ENCODE measurements at regions not wholly inside any gene's neighbourhood (a gene's known extent, or its start where the extent isn't known, plus 50 kb on each side); places are given as distances from the start of the nearest gene placed in this dataset.

DNA sequence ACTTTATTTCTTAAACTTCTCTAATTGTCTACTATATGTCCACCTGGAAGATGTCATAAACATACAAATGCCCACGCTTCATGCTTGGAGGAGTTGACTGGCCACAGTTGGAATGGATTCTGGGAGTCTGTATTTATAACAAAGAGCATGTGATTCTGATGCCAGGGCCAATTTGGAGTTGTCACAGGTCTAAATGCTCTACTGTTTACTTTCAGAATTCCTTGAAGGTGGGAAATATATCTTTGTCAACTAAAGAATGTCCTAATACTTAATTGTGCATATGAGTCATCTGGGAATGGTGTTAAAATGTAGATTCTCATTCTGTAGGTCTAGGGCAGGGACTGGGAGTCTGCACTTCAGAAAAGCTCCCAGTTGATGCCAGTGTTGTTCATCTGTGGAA is 196.1 kb downstream of the ANXA1 start:
- no peaks in the 10 kb centered on the region for H3K79me2 ChIP-seq (ENCODE audit: control insufficient read depth, low read length)
- H3K9me3 ChIP-seq (ENCODE audit: control insufficient read depth, insufficient read depth, low read length) = no peaks in the 10 kb centered on the region
- no peaks in the 10 kb centered on the region for H4K20me1 ChIP-seq (ENCODE audit: control insufficient read depth, insufficient read depth, low read depth, low read length)
- no peaks in the 10 kb centered on the region for H3K4me1 ChIP-seq (ENCODE audit: control insufficient read depth, low read length)
- H3K4me2 ChIP-seq (ENCODE audit: low read length) = no peak overlapping the region
- no peak overlapping the region for H3K27ac ChIP-seq (ENCODE audit: low read depth, low read length)
- no peaks in the 10 kb centered on the region for H3K36me3 ChIP-seq (ENCODE audit: control insufficient read depth, low read length)
- no peak overlapping the region for H3K4me3 ChIP-seq (ENCODE audit: low read length)
- H3K27me3 ChIP-seq (ENCODE audit: control insufficient read depth, low read length) = no peaks in the 10 kb centered on the region
- no peak for TF ChIP-seq EZH2phosphoT487 (IDR thresholded peaks at IDR 0.05; ENCODE audit: borderline replicate concordance, low read length)
- TF ChIP-seq, protein P1, sequence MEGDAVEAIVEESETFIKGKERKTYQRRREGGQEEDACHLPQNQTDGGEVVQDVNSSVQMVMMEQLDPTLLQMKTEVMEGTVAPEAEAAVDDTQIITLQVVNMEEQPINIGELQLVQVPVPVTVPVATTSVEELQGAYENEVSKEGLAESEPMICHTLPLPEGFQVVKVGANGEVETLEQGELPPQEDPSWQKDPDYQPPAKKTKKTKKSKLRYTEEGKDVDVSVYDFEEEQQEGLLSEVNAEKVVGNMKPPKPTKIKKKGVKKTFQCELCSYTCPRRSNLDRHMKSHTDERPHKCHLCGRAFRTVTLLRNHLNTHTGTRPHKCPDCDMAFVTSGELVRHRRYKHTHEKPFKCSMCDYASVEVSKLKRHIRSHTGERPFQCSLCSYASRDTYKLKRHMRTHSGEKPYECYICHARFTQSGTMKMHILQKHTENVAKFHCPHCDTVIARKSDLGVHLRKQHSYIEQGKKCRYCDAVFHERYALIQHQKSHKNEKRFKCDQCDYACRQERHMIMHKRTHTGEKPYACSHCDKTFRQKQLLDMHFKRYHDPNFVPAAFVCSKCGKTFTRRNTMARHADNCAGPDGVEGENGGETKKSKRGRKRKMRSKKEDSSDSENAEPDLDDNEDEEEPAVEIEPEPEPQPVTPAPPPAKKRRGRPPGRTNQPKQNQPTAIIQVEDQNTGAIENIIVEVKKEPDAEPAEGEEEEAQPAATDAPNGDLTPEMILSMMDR (IDR thresholded peaks at IDR 0.05; ENCODE audit: low read depth, low read length, poor library complexity, severe bottlenecking) = no peak
- no peaks in the 10 kb centered on the region for H3K9me2 ChIP-seq (replicated peaks; ENCODE audit: control insufficient read depth, low read length)
- no peaks in the 10 kb centered on the region for H3F3A ChIP-seq (ENCODE audit: control insufficient read depth, insufficient read depth)

DNA sequence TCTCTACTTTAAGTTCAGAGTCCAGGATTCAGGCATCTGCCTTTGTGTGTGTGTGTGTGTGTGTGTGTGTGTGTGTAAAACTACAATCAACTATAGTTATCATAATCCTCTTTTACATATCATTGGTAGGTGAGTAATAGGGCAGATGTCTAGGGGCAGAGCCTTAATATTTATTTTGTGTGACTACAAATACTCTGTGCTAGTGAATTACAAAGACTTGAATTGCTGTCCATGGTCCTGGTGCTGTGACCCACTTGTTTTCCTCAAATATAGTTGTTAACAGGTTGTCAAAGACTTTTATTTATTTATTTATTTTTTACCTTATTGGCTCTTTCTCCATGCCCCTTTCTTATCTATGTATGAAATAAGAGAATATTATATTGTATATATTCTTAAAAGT is 196.8 kb downstream of the ANXA1 start:
- no peaks in the 10 kb centered on the region for H3K36me3 ChIP-seq (ENCODE audit: control insufficient read depth, low read length)
- H3K9me2 ChIP-seq (replicated peaks; ENCODE audit: control insufficient read depth, low read length) = no peaks in the 10 kb centered on the region
- no peaks in the 10 kb centered on the region for H3K9me3 ChIP-seq (ENCODE audit: control insufficient read depth, insufficient read depth, low read length)
- H3K27ac ChIP-seq (ENCODE audit: low read depth, low read length) = no peak overlapping the region
- H3K27me3 ChIP-seq (ENCODE audit: control insufficient read depth, low read length) = no peaks in the 10 kb centered on the region
- H3K4me2 ChIP-seq (ENCODE audit: low read length) = no peak overlapping the region
- no peak overlapping the region for H3K4me3 ChIP-seq (ENCODE audit: low read length)
- H3K4me1 ChIP-seq (ENCODE audit: control insufficient read depth, low read length) = no peaks in the 10 kb centered on the region
- no peaks in the 10 kb centered on the region for H3F3A ChIP-seq (ENCODE audit: control insufficient read depth, insufficient read depth)
- no peaks in the 10 kb centered on the region for H3K79me2 ChIP-seq (ENCODE audit: control insufficient read depth, low read length)
- no peak for TF ChIP-seq EZH2phosphoT487 (IDR thresholded peaks at IDR 0.05; ENCODE audit: borderline replicate concordance, low read length)
- TF ChIP-seq, protein P1 (IDR thresholded peaks at IDR 0.05; ENCODE audit: low read depth, low read length, poor library complexity, severe bottlenecking) = no peak
- no peaks in the 10 kb centered on the region for H4K20me1 ChIP-seq (ENCODE audit: control insufficient read depth, insufficient read depth, low read depth, low read length)

DNA sequence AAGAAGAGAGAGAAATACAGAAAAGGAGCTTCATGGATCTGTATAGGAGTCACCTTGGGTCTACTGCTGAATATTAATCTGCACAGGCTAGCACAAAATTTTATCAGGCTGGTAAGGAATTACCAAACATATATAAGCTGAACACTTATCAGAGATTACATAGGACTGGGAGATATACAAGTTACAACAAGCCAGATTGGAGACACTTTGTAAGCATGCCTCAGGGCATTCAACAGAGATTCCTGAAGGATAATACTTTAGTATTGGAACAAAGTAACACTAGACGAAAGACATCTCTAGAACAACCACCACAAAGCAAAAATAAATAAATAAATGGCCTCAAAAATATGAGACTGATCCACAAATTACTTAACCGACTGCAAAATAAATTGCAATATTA is 197.8 kb downstream of the ANXA1 start:
- Histone ChIP-seq H3K9me3 (ENCODE audit: control insufficient read depth, insufficient read depth, low read length) (no peaks in the 10 kb centered on the region), H3K27me3 (ENCODE audit: control insufficient read depth, low read length) (no peaks in the 10 kb centered on the region), H3K9me2 (replicated peaks; ENCODE audit: control insufficient read depth, low read length) (no peaks in the 10 kb centered on the region), H4K20me1 (ENCODE audit: control insufficient read depth, insufficient read depth, low read depth, low read length) (no peaks in the 10 kb centered on the region), H3K36me3 (ENCODE audit: control insufficient read depth, low read length) (no peaks in the 10 kb centered on the region), H3K4me3 (ENCODE audit: low read length) (no peak overlapping the region), H3K27ac (ENCODE audit: low read depth, low read length) (no peak overlapping the region), H3K4me2 (ENCODE audit: low read length) (no peak overlapping the region), H3K4me1 (ENCODE audit: control insufficient read depth, low read length) (no peaks in the 10 kb centered on the region), H3K79me2 (ENCODE audit: control insufficient read depth, low read length) (no peaks in the 10 kb centered on the region), H3F3A (ENCODE audit: control insufficient read depth, insufficient read depth) (no peaks in the 10 kb centered on the region)
- TF ChIP-seq EZH2phosphoT487 (IDR thresholded peaks at IDR 0.05; ENCODE audit: borderline replicate concordance, low read length) = no peak
- TF ChIP-seq, protein P1 (IDR thresholded peaks at IDR 0.05; ENCODE audit: low read depth, low read length, poor library complexity, severe bottlenecking) = no peak

- Histone ChIP-seq H3K4me1 (ENCODE audit: control insufficient read depth, low read length) (no peaks in the 10 kb centered on the region), H4K20me1 (ENCODE audit: control insufficient read depth, insufficient read depth, low read depth, low read length) (no peaks in the 10 kb centered on the region), H3K9me2 (replicated peaks; ENCODE audit: control insufficient read depth, low read length) (no peaks in the 10 kb centered on the region), H3K4me2 (ENCODE audit: low read length) (no peak overlapping the region), H3K4me3 (ENCODE audit: low read length) (no peak overlapping the region), H3K27ac (ENCODE audit: low read depth, low read length) (no peak overlapping the region), H3K9me3 (ENCODE audit: control insufficient read depth, insufficient read depth, low read length) (no peaks in the 10 kb centered on the region), H3K36me3 (ENCODE audit: control insufficient read depth, low read length) (no peaks in the 10 kb centered on the region), H3F3A (ENCODE audit: control insufficient read depth, insufficient read depth) (no peaks in the 10 kb centered on the region), H3K79me2 (ENCODE audit: control insufficient read depth, low read length) (no peaks in the 10 kb centered on the region), H3K27me3 (ENCODE audit: control insufficient read depth, low read length) (no peaks in the 10 kb centered on the region)
- TF ChIP-seq EZH2phosphoT487 (IDR thresholded peaks at IDR 0.05; ENCODE audit: borderline replicate concordance, low read length) = no peak
- TF ChIP-seq, protein P1 (IDR thresholded peaks at IDR 0.05; ENCODE audit: low read depth, low read length, poor library complexity, severe bottlenecking) = no peak
Observed at GRCh38 chr9:73357607-73358006, 205.9 kb downstream of the ANXA1 start.

All from DOHH2 (cell line).